SU-DHL-6 (cell line): ENCODE measurements at regions not wholly inside any gene's neighbourhood (a gene's known extent, or its start where the extent isn't known, plus 50 kb on each side); places are given as distances from the start of the nearest gene placed in this dataset.
"Not testable (repeated sequence)": the region's sequence is repeated elsewhere in the genome, so short reads cannot be mapped to it uniquely, and the experiment has no call there.

Source experiments
- CTCF ChIP-seq: fragments of 200-600 bp; sonication (generic); IDR thresholded peaks from one replicate; pipeline ENCODE4 v1.5.1; 2017; ENCODE audit warnings: antibody characterized with exemption, mild to moderate bottlenecking, low read length, moderate library complexity; ENCODE audit not compliant: insufficient read depth, poor library complexity, severe bottlenecking
- EZH2phosphoT487 ChIP-seq: fragments of 200-600 bp; sonication (generic), shearing (Covaris generic); conservative IDR thresholded peaks from 2 replicates; pipeline ENCODE4 v1.6.1; 2018; ENCODE audit warnings: mild to moderate bottlenecking, antibody characterized with exemption, low read length, moderate library complexity, mixed read lengths

- not testable (repeated sequence) for TF ChIP-seq CTCF, EZH2phosphoT487
These were observed 735.1 kb upstream of the SGO1 start for GRCh38 chr3:20921112-20921511.
